SU-DHL-6 (cell line): ENCODE measurements at regions not wholly inside any gene's neighbourhood (a gene's known extent, or its start where the extent isn't known, plus 50 kb on each side); places are given as distances from the start of the nearest gene placed in this dataset.

ENCODE experiments used
- H2AFZ ChIP-seq: fragments of 200-600 bp; sonication (generic); 2 replicates; pipeline ENCODE4 v1.6.1; 2014; ENCODE audit warnings: low read depth, mild to moderate bottlenecking, moderate library complexity, mixed read lengths, antibody characterized with exemption, low read length; ENCODE audit not compliant: severe bottlenecking
- H3F3A ChIP-seq: fragments of 200-600 bp; shearing (Covaris generic); 2 replicates; pipeline ENCODE4 v1.6.0; 2016; ENCODE audit warnings: antibody characterized with exemption, mild to moderate bottlenecking; ENCODE audit not compliant: insufficient read depth
- H3K27ac ChIP-seq: fragments of 200-600 bp; sonication (generic); 2 replicates; pipeline ENCODE4 v1.5.1; 2016; ENCODE audit warnings: low read depth, mild to moderate bottlenecking, low read length, moderate library complexity, mixed read lengths
- H3K27me3 ChIP-seq: fragments of 200-600 bp; sonication (generic), shearing (Covaris generic); 2 replicates; pipeline ENCODE4 v1.6.0; 2014; ENCODE audit warnings: mild to moderate bottlenecking, low read length
- H3K36me3 ChIP-seq: fragments of 200-600 bp; sonication (generic); 2 replicates; pipeline ENCODE4 v1.6.1; 2014; ENCODE audit warnings: mild to moderate bottlenecking, low read length, mixed read lengths
- H3K4me2 ChIP-seq: fragments of 300-600, 200-600 bp; shearing (Covaris generic), sonication (generic); 2 replicates; pipeline ENCODE4 v1.6.0; 2014; ENCODE audit warnings: low read length, low read depth, mild to moderate bottlenecking; ENCODE audit not compliant: poor library complexity, severe bottlenecking
- H3K4me3 ChIP-seq: fragments of 200-600 bp; sonication (generic); 2 replicates; pipeline ENCODE4 v1.5.1; 2014; ENCODE audit warnings: antibody characterized with exemption, low read length, mild to moderate bottlenecking, mixed read lengths; ENCODE audit not compliant: insufficient read depth, poor library complexity, severe bottlenecking
- H3K79me2 ChIP-seq: fragments of 200-600 bp; sonication (generic); 2 replicates; pipeline ENCODE4 v1.6.1; 2014; ENCODE audit warnings: mild to moderate bottlenecking, low read length, moderate library complexity; ENCODE audit not compliant: insufficient read depth
- H3K9ac ChIP-seq: fragments of 200-600 bp; sonication (generic); 2 replicates; pipeline ENCODE4 v1.7.0; 2014; ENCODE audit warnings: mild to moderate bottlenecking, low read length
- H3K9me2 ChIP-seq: fragments of 200-600 bp; sonication (generic); replicated peaks from 2 replicates; pipeline ENCODE4 v1.6.1; 2014; ENCODE audit warnings: low read length; ENCODE audit not compliant: insufficient read depth
- H3K9me3 ChIP-seq: fragments of 200-600 bp; sonication (generic); 2 replicates; pipeline ENCODE4 v1.6.1; 2014; ENCODE audit warnings: low read length, mixed read lengths; ENCODE audit not compliant: insufficient read depth
- H4K20me1 ChIP-seq: fragments of 200-600 bp; sonication (generic); 2 replicates; pipeline ENCODE4 v1.6.1; 2014; ENCODE audit warnings: low read depth, mild to moderate bottlenecking, antibody characterized with exemption, low read length, moderate library complexity, mixed read lengths
- EZH2phosphoT487 ChIP-seq: fragments of 200-600 bp; sonication (generic), shearing (Covaris generic); conservative IDR thresholded peaks from 2 replicates; pipeline ENCODE4 v1.6.1; 2018; ENCODE audit warnings: mild to moderate bottlenecking, antibody characterized with exemption, low read length, moderate library complexity, mixed read lengths
- TF ChIP-seq, protein P1 (sequence below): fragments of 200-600 bp; sonication (generic); IDR thresholded peaks from one replicate; pipeline ENCODE4 v1.5.1; 2017; ENCODE audit warnings: antibody characterized with exemption, mild to moderate bottlenecking, low read length, moderate library complexity; ENCODE audit not compliant: insufficient read depth, poor library complexity, severe bottlenecking

DNA sequence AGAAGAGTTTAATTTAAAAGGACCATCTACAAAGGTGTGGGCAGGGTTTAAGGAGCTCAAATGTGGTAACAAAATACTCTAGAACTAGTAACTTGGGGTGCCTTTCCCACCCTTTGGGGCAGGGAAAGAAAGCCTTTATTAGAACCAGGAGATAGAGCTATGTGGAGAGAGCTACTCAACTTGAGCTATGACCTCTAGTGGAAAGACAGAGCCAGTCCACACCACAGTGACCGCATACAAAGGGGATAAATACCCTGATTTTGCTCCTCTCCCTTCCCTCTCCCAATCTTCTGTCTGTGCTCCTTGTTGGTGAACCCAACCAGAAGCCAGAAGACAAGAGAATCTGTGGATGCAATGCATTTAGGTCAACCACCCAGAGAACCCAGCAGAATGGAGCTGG, 54.4 kb upstream of the JAK1 start:
- Histone ChIP-seq H3K79me2 (no peaks in the 10 kb centered on the region), H3K9me2 (no peaks in the 10 kb centered on the region), H3K4me3 (no peak overlapping the region), H3K4me2 (no peak overlapping the region), H2AFZ (no peak overlapping the region), H3K27ac (no peak overlapping the region), H3K9me3 (no peaks in the 10 kb centered on the region), H3K27me3 (no peaks in the 10 kb centered on the region), H3K9ac (no peak overlapping the region), H4K20me1 (no peaks in the 10 kb centered on the region), H3K36me3 (no peaks in the 10 kb centered on the region), H3F3A (no peaks in the 10 kb centered on the region)
- TF ChIP-seq, protein P1, sequence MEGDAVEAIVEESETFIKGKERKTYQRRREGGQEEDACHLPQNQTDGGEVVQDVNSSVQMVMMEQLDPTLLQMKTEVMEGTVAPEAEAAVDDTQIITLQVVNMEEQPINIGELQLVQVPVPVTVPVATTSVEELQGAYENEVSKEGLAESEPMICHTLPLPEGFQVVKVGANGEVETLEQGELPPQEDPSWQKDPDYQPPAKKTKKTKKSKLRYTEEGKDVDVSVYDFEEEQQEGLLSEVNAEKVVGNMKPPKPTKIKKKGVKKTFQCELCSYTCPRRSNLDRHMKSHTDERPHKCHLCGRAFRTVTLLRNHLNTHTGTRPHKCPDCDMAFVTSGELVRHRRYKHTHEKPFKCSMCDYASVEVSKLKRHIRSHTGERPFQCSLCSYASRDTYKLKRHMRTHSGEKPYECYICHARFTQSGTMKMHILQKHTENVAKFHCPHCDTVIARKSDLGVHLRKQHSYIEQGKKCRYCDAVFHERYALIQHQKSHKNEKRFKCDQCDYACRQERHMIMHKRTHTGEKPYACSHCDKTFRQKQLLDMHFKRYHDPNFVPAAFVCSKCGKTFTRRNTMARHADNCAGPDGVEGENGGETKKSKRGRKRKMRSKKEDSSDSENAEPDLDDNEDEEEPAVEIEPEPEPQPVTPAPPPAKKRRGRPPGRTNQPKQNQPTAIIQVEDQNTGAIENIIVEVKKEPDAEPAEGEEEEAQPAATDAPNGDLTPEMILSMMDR: no peak
- no peak for TF ChIP-seq EZH2phosphoT487

DNA sequence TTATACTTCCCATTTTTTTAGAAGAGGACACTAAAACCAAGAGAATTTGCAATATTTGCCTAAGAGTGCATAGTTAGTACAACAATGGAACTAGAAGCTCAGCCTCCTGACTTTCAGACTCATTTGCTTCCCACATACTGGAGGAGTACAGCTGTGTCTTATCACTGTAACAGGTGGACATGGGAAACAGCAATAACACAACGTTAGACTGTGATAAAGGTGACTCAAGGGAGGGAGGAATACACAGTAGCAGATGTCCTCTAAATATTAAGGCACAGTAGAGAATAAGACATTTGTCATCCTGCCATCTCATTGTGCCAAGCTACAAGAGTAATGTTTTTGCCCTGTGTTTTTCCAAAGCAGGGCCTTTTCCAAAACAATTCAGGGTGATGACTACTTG, 55.4 kb upstream of the JAK1 start:
- Histone ChIP-seq H2AFZ (no peak overlapping the region), H3K79me2 (no peaks in the 10 kb centered on the region), H3K4me2 (no peak overlapping the region), H4K20me1 (no peaks in the 10 kb centered on the region), H3K9me2 (no peaks in the 10 kb centered on the region), H3K36me3 (no peaks in the 10 kb centered on the region), H3F3A (no peaks in the 10 kb centered on the region), H3K27ac (no peak overlapping the region), H3K4me3 (no peak overlapping the region), H3K9ac (no peak overlapping the region), H3K27me3 (no peaks in the 10 kb centered on the region), H3K9me3 (no peaks in the 10 kb centered on the region)
- TF ChIP-seq, protein P1: no peak
- no peak for TF ChIP-seq EZH2phosphoT487

DNA sequence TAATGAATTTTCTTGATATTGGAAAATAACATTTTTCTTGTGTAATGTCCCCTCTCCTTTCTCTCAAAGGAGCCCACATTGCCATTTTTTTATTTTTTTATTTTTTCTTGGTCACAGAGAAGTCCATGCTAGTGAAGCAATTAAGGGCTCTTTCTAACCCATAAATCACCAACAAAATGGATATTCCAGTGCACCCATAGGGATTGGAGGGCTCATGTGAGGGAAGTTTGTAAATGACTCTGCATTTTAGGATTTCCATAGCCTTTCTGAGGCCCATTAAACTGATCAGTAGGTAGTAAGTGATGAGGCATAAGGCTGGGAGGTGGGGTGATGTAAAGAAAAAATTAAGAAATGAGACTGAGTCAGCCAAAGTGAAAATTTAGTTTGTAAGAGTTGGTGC, 55.9 kb upstream of the JAK1 start:
- no peak for TF ChIP-seq EZH2phosphoT487
- TF ChIP-seq, protein P1: no peak
- no peak overlapping the region for H3K27ac ChIP-seq
- no peaks in the 10 kb centered on the region for H4K20me1 ChIP-seq
- H3K79me2 ChIP-seq: no peaks in the 10 kb centered on the region
- no peak overlapping the region for H3K4me2 ChIP-seq
- H3K9ac ChIP-seq: no peak overlapping the region
- H3K4me3 ChIP-seq: no peak overlapping the region
- H2AFZ ChIP-seq: no peak overlapping the region
- no peaks in the 10 kb centered on the region for H3K27me3 ChIP-seq
- H3K9me2 ChIP-seq: no peaks in the 10 kb centered on the region
- H3K36me3 ChIP-seq: no peaks in the 10 kb centered on the region
- H3F3A ChIP-seq: no peaks in the 10 kb centered on the region
- no peaks in the 10 kb centered on the region for H3K9me3 ChIP-seq

DNA sequence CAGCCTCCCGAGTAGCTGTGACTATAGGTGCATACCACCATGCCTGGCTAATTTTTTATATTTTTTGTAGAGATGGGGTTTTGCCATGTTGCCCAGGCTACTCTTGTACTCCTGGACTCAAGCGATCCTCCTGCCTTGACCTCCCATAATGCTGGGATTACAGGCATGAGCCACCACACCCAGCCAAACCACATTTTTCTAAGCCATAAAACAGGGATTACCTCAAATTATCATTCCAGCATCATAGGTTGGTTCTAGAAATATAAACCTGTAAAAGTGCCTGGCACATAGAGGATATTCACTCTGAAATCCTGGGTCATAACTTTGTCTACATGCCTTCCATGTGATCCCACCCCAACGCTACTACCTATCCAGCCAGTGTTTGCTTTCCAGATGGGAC, 59.4 kb upstream of the JAK1 start:
- no peaks in the 10 kb centered on the region for H3K79me2 ChIP-seq
- no peak overlapping the region for H3K9ac ChIP-seq
- H3K36me3 ChIP-seq: no peaks in the 10 kb centered on the region
- no peak overlapping the region for H3K27ac ChIP-seq
- no peak overlapping the region for H3K4me3 ChIP-seq
- no peaks in the 10 kb centered on the region for H3K9me2 ChIP-seq
- H3K4me2 ChIP-seq: no peak overlapping the region
- no peaks in the 10 kb centered on the region for H3F3A ChIP-seq
- H2AFZ ChIP-seq: no peak overlapping the region
- TF ChIP-seq, protein P1: no peak
- no peak for TF ChIP-seq EZH2phosphoT487
- no peaks in the 10 kb centered on the region for H3K9me3 ChIP-seq
- no peaks in the 10 kb centered on the region for H3K27me3 ChIP-seq
- no peaks in the 10 kb centered on the region for H4K20me1 ChIP-seq
